ENCODE measurements at regions not wholly inside any gene's neighbourhood (a gene's known extent, or its start where the extent isn't known, plus 50 kb on each side); places are given as distances from the start of the nearest gene placed in this dataset.

DNA sequence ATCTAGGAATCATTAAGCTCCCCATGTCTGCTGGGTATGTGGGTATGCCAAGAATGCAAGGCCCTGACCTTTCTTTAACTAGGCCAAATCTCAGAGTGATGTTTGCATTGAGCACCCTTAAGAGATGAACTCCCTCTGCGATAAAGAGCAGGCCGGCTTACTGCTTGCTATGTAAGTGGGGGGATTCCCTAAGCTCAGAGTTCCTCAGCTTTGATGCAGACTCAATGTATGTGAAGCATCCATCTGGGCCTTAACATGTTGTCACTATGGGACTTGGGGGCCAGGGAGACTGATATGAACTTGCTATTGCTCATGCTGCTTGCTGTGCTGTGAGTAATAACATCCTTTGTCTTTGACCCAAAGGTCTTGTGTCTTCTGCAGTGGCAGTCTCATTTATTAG is 149.7 kb downstream of the C12orf75 start:
- TF ChIP-seq, protein P1, sequence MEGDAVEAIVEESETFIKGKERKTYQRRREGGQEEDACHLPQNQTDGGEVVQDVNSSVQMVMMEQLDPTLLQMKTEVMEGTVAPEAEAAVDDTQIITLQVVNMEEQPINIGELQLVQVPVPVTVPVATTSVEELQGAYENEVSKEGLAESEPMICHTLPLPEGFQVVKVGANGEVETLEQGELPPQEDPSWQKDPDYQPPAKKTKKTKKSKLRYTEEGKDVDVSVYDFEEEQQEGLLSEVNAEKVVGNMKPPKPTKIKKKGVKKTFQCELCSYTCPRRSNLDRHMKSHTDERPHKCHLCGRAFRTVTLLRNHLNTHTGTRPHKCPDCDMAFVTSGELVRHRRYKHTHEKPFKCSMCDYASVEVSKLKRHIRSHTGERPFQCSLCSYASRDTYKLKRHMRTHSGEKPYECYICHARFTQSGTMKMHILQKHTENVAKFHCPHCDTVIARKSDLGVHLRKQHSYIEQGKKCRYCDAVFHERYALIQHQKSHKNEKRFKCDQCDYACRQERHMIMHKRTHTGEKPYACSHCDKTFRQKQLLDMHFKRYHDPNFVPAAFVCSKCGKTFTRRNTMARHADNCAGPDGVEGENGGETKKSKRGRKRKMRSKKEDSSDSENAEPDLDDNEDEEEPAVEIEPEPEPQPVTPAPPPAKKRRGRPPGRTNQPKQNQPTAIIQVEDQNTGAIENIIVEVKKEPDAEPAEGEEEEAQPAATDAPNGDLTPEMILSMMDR (IDR thresholded peaks at IDR 0.05): no peak
- TF ChIP-seq EP300 (IDR thresholded peaks at IDR 0.05): no peak
- no peak for TF ChIP-seq POLR2AphosphoS5 (IDR thresholded peaks at IDR 0.05)
- no peak for TF ChIP-seq POLR2A (IDR thresholded peaks at IDR 0.05; ENCODE audit: low read depth)

Data from esophagus muscularis mucosa (tissue), 4 donors.